ENCODE measurements at regions not wholly inside any gene's neighbourhood (a gene's known extent, or its start where the extent isn't known, plus 50 kb on each side); places are given as distances from the start of the nearest gene placed in this dataset.
"Not testable (repeated sequence)": the region's sequence is repeated elsewhere in the genome, so short reads cannot be mapped to it uniquely, and the experiment has no call there.

- TF ChIP-seq CTCF (IDR thresholded peaks at IDR 0.05; ENCODE audit: low read depth, low read length) = no peak
- DNase-seq (ENCODE audit: extremely low read depth, low read depth) = no peak
Measured at GRCh38 chr7:32215697-32216096, 145.5 kb upstream of the PDE1C start.

- no peak for TF ChIP-seq CTCF (IDR thresholded peaks at IDR 0.05; ENCODE audit: low read depth, low read length)
- no peak for DNase-seq (ENCODE audit: extremely low read depth, low read depth)
Measured at GRCh38 chr7:32214913-32215312, 144.7 kb upstream of the PDE1C start.

- no peak for TF ChIP-seq CTCF (IDR thresholded peaks at IDR 0.05; ENCODE audit: low read depth, low read length)
- DNase-seq (ENCODE audit: extremely low read depth, low read depth) = no peak
Measured at GRCh38 chr7:32212321-32212720, 142.1 kb upstream of the PDE1C start.

- TF ChIP-seq CTCF (IDR thresholded peaks at IDR 0.05; ENCODE audit: low read depth, low read length) = peak; percentile 16
- no peak for DNase-seq (ENCODE audit: extremely low read depth, low read depth)
Measured at GRCh38 chr7:32206987-32207386, 136.8 kb upstream of the PDE1C start.

- no peak for DNase-seq (ENCODE audit: extremely low read depth, low read depth)
- TF ChIP-seq CTCF (IDR thresholded peaks at IDR 0.05; ENCODE audit: low read depth, low read length) = no peak
Measured at GRCh38 chr7:32206488-32206887, 136.3 kb upstream of the PDE1C start.

GRCh38 chr7:32205298-32205824 lies 135.2 kb upstream of the PDE1C start:
- DNase-seq (ENCODE audit: extremely low read depth, low read depth) = not testable (repeated sequence)

GRCh38 chr7:32204361-32205018 lies 134.3 kb upstream of the PDE1C start:
- peak; percentile 59 for TF ChIP-seq CTCF (IDR thresholded peaks at IDR 0.05; ENCODE audit: low read depth, low read length)
- DNase-seq (ENCODE audit: extremely low read depth, low read depth) = no peak

- TF ChIP-seq CTCF (IDR thresholded peaks at IDR 0.05; ENCODE audit: low read depth, low read length) = no peak
- no peak for DNase-seq (ENCODE audit: extremely low read depth, low read depth)
Measured at GRCh38 chr7:32200646-32201045, 130.4 kb upstream of the PDE1C start.
